Neuronal stem cell (in vitro differentiated cells): ENCODE measurements at regions not wholly inside any gene's neighbourhood (a gene's known extent, or its start where the extent isn't known, plus 50 kb on each side); places are given as distances from the start of the nearest gene placed in this dataset.

Experiments
- DNase-seq: peaks from one replicate; pipeline ENCODE4 v3.0.0-alpha.2; 2013; ENCODE audit warnings: low spot score
- H2AFZ ChIP-seq: one replicate; pipeline ENCODE4 v1.6.1; 2013; ENCODE audit warnings: mild to moderate bottlenecking, low read length, inconsistent platforms
- H2AK5ac ChIP-seq: 2 replicates; pipeline ENCODE4 v1.6.1; 2013; ENCODE audit warnings: low read depth, mild to moderate bottlenecking, inconsistent platforms, low read length, moderate library complexity, mixed read lengths
- H2BK120ac ChIP-seq: 2 replicates; pipeline ENCODE4 v1.6.1; 2013; ENCODE audit warnings: low read depth, mild to moderate bottlenecking, inconsistent platforms, low read length, moderate library complexity, mixed read lengths
- H2BK12ac ChIP-seq: one replicate; pipeline ENCODE4 v1.6.1; 2013; ENCODE audit warnings: low read length, inconsistent platforms
- H2BK15ac ChIP-seq: 2 replicates; pipeline ENCODE4 v1.6.1; 2013; ENCODE audit warnings: mild to moderate bottlenecking, low read length, inconsistent platforms, mixed read lengths
- H2BK5ac ChIP-seq: one replicate; pipeline ENCODE4 v1.6.1; 2013; ENCODE audit warnings: inconsistent platforms, mild to moderate bottlenecking, low read length, moderate library complexity
- H3K14ac ChIP-seq: one replicate; pipeline ENCODE4 v1.6.1; 2013; ENCODE audit warnings: low read length, inconsistent platforms
- H3K18ac ChIP-seq: 2 replicates; pipeline ENCODE4 v1.6.1; 2013; ENCODE audit warnings: low read length, inconsistent platforms
- H3K23ac ChIP-seq: 2 replicates; pipeline ENCODE4 v1.6.1; 2013; ENCODE audit warnings: low read depth, mild to moderate bottlenecking, mixed read lengths, low read length, inconsistent platforms; ENCODE audit not compliant: poor library complexity
- H3K27ac ChIP-seq: replicated peaks from 3 replicates; pipeline ENCODE4 v1.5.1; 2013; ENCODE audit warnings: low read length, inconsistent platforms
- H3K27me3 ChIP-seq, 3 experiments: 2 replicates each; pipeline ENCODE4 v1.6.1; 2013; ENCODE audit warnings: low read length in 3 of 3, mild to moderate bottlenecking in 2 of 3, inconsistent platforms in 1 of 3, low read depth in 1 of 3, mixed read lengths in 1 of 3, moderate library complexity in 1 of 3; ENCODE audit not compliant: control insufficient read depth in 3 of 3, insufficient read depth in 3 of 3
- H3K36me3 ChIP-seq, 2 donors: replicated peaks in 1 of 2; 2 replicates each; pipeline ENCODE4 v1.6.1; 2013; ENCODE audit warnings: low read length in 2 of 2; ENCODE audit not compliant: control insufficient read depth in 2 of 2, insufficient read depth in 2 of 2
- H3K4ac ChIP-seq: 2 replicates; pipeline ENCODE4 v1.6.1; 2013; ENCODE audit warnings: inconsistent platforms, mild to moderate bottlenecking, low read length, moderate library complexity
- H3K4me1 ChIP-seq, 2 donors: 1 replicate in 1 of 2; 2 replicates in 1 of 2; pipeline ENCODE4 v1.6.1; 2013; ENCODE audit warnings: low read length in 2 of 2, low read depth in 1 of 2; ENCODE audit not compliant: control insufficient read depth in 2 of 2, insufficient read depth in 1 of 2
- H3K4me2 ChIP-seq: one replicate; pipeline ENCODE4 v1.6.1; 2013; ENCODE audit warnings: mild to moderate bottlenecking, low read length, inconsistent platforms; ENCODE audit not compliant: insufficient read depth, poor library complexity, severe bottlenecking
- H3K4me3 ChIP-seq, 2 donors: 2 replicates each; pipeline ENCODE4 v1.5.1; 2013; ENCODE audit warnings: low read length in 2 of 2, mild to moderate bottlenecking in 2 of 2, inconsistent platforms in 1 of 2, moderate library complexity in 1 of 2
- H3K79me1 ChIP-seq: one replicate; pipeline ENCODE4 v1.6.1; 2013; ENCODE audit warnings: low read depth, mild to moderate bottlenecking, inconsistent platforms, low read length, moderate library complexity
- H3K9ac ChIP-seq: one replicate; pipeline ENCODE4 v1.6.1; 2013; ENCODE audit warnings: mild to moderate bottlenecking, low read depth, low read length, inconsistent platforms; ENCODE audit not compliant: poor library complexity
- H3K9me3 ChIP-seq, 2 donors: replicated peaks in 1 of 2; 2 replicates each; pipeline versions ENCODE3 to v1.6.1; 2013; ENCODE audit warnings: low read length in 2 of 2, mild to moderate bottlenecking in 2 of 2, inconsistent platforms in 1 of 2, low read depth in 1 of 2, mixed read lengths in 1 of 2, moderate library complexity in 1 of 2; ENCODE audit not compliant: control insufficient read depth in 2 of 2, insufficient read depth in 1 of 2
- H4K8ac ChIP-seq: one replicate; pipeline ENCODE4 v1.6.1; 2013; ENCODE audit warnings: low read depth, mild to moderate bottlenecking, inconsistent platforms, low read length, moderate library complexity
- H4K91ac ChIP-seq: one replicate; pipeline ENCODE4 v1.6.1; 2013; ENCODE audit warnings: low read length, low read depth, mild to moderate bottlenecking, inconsistent platforms; ENCODE audit not compliant: poor library complexity
- WGBS, 2 donors: extraction: QIAGEN DNeasy Blood & Tissue Kit; methylation state at CpG; one replicate each; pipeline ENCODE4 v1.1.7; 2013; ENCODE audit warnings: missing lambda C conversion rate in 2 of 2, mixed read lengths in 1 of 2; ENCODE audit not compliant: insufficient read length in 2 of 2, insufficient replicate concordance in 1 of 2; ENCODE audit errors: extremely low coverage in 2 of 2; 5-methylcytosine and 5-hydroxymethylcytosine counted together

DNA sequence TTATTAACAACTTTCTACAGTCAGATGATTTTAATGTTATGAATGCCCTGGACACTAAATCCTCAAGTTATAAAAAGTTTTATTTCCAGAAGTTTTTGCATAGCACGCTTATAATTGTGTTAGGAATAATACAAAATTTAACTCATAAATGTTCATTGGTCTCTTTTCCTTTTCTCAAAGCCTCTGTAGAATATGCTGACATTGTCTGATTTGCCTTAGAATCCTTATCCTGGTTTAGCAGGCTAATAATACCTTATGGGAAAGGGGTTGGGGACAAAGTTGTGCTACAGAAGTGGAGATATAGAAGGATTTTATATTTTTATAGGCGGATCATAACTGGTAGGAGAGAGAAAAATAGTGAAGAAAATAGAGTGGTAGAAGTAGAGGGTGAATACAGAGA, 1739.6 kb downstream of the OLFM4 start:
- no peak for DNase-seq
- H2BK5ac ChIP-seq, result no peak overlapping the region
- H3K9ac ChIP-seq, result no peak overlapping the region
- H2AK5ac ChIP-seq, result no peak overlapping the region
- no peak overlapping the region for H2BK12ac ChIP-seq
- no peak overlapping the region for H4K8ac ChIP-seq
- no peaks in the 10 kb centered on the region for H3K79me1 ChIP-seq
- no peak overlapping the region for H3K18ac ChIP-seq
- H2BK15ac ChIP-seq, result no peak overlapping the region
- no peak overlapping the region for H3K23ac ChIP-seq
- H3K27me3 ChIP-seq, result no peaks in the 10 kb centered on the region
- no peak overlapping the region for H3K27ac ChIP-seq
- H3K9me3 ChIP-seq, result no peaks in the 10 kb centered on the region
- no peak overlapping the region for H3K14ac ChIP-seq
- 100% methylated on average over 1 of the region's 2 CpGs for WGBS, 2 donors
- H3K4me3 ChIP-seq, result no peak overlapping the region
- H2AFZ ChIP-seq, result no peak overlapping the region
- H3K4me2 ChIP-seq, result no peak overlapping the region
- H2BK120ac ChIP-seq, result no peak overlapping the region
- no peak overlapping the region for H3K4ac ChIP-seq
- H3K4me1 ChIP-seq, result no peaks in the 10 kb centered on the region
- no peak overlapping the region for H4K91ac ChIP-seq
- H3K36me3 ChIP-seq, result no peaks in the 10 kb centered on the region

GRCh38 chr13:54775501-54776191, 1747.0 kb downstream of the OLFM4 start:
- H2BK15ac ChIP-seq, result no peak overlapping the region
- H3K9me3 ChIP-seq, result peaks cover 0 to 2% of the 10 kb centered on the region in 2 donors
- H2AFZ ChIP-seq, result peak overlapping the region; percentile 22
- H3K4me3 ChIP-seq, result no peak overlapping the region
- peak overlapping the region; percentile 29 for H3K23ac ChIP-seq
- no peaks in the 10 kb centered on the region for H3K4me1 ChIP-seq
- peak overlapping the region; percentile 70 for H2AK5ac ChIP-seq
- no peaks in the 10 kb centered on the region for H3K79me1 ChIP-seq
- WGBS, 2 donors, result no CpG with 5 or more reads among the region's 13 CpGs
- no peak overlapping the region for H4K8ac ChIP-seq
- no peak for DNase-seq
- H3K27ac ChIP-seq, result no peak overlapping the region
- no peak overlapping the region for H4K91ac ChIP-seq
- H3K18ac ChIP-seq, result peak overlapping the region; percentile 71
- H3K9ac ChIP-seq, result no peak overlapping the region
- H3K4me2 ChIP-seq, result no peak overlapping the region
- no peak overlapping the region for H2BK120ac ChIP-seq
- H3K14ac ChIP-seq, result no peak overlapping the region
- H2BK12ac ChIP-seq, result no peak overlapping the region
- H2BK5ac ChIP-seq, result no peak overlapping the region
- H3K27me3 ChIP-seq, result no peaks in the 10 kb centered on the region
- H3K4ac ChIP-seq, result no peak overlapping the region
- no peaks in the 10 kb centered on the region for H3K36me3 ChIP-seq

DNA sequence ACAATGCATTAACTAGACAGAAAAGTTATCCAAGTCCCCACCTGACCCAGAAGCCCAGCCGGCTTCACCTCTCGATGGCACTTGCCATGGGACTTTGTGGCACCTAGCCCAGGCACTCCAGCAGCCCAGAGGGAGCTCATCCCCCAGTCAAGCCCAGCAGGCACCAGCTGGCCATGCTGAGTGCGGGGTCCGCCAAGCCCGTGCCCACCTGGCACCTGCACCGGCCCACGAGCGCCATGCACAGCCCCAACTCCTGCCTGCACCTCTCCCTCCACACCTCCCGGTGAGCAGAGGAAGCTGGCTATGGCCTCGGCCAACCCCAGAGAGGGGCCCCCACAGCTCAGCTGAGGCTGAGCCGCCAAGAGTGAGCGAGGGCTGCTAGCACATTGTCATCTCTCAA, 1759.1 kb downstream of the OLFM4 start:
- H3K23ac ChIP-seq, result no peak overlapping the region
- no peak overlapping the region for H2BK12ac ChIP-seq
- no peaks in the 10 kb centered on the region for H3K79me1 ChIP-seq
- H3K9me3 ChIP-seq, result no peaks in the 10 kb centered on the region
- no peak overlapping the region for H2BK120ac ChIP-seq
- H2AK5ac ChIP-seq, result no peak overlapping the region
- H2BK15ac ChIP-seq, result no peak overlapping the region
- H3K4me3 ChIP-seq, result no peak overlapping the region
- no peak overlapping the region for H4K8ac ChIP-seq
- no peak for DNase-seq
- no peak overlapping the region for H3K27ac ChIP-seq
- no peak overlapping the region for H4K91ac ChIP-seq
- peak overlapping the region; percentile 15 for H3K18ac ChIP-seq
- H3K9ac ChIP-seq, result no peak overlapping the region
- no peak overlapping the region for H3K4me2 ChIP-seq
- H2BK5ac ChIP-seq, result no peak overlapping the region
- H3K4me1 ChIP-seq, result peaks cover 2 to 3% of the 10 kb centered on the region in 2 donors
- no peak overlapping the region for H2AFZ ChIP-seq
- no peak overlapping the region for H3K4ac ChIP-seq
- WGBS, 2 donors, result no CpG with 5 or more reads among the region's 12 CpGs
- H3K27me3 ChIP-seq, result no peaks in the 10 kb centered on the region
- H3K14ac ChIP-seq, result peak overlapping the region; percentile 4
- H3K36me3 ChIP-seq, result no peaks in the 10 kb centered on the region

GRCh38 chr13:54799621-54800226, 1771.1 kb downstream of the OLFM4 start:
- Histone ChIP-seq H3K23ac (no peak overlapping the region), H2BK120ac (no peak overlapping the region)

More at GRCh38 chr13:54799621-54800226, 1771.1 kb downstream of the OLFM4 start:
- no peak overlapping the region for H4K91ac ChIP-seq
- H2BK5ac ChIP-seq, result no peak overlapping the region
- no peak overlapping the region for H3K18ac ChIP-seq
- H2BK15ac ChIP-seq, result no peak overlapping the region
- H2AFZ ChIP-seq, result no peak overlapping the region
- H3K79me1 ChIP-seq, result no peaks in the 10 kb centered on the region
- WGBS, 2 donors, result no CpG with 5 or more reads among the region's 37 CpGs
- no peak overlapping the region for H3K9ac ChIP-seq
- H3K4me1 ChIP-seq, result no peaks in the 10 kb centered on the region
- no peak overlapping the region for H2BK12ac ChIP-seq
- H3K27me3 ChIP-seq, result no peaks in the 10 kb centered on the region
- H3K9me3 ChIP-seq, result no peaks in the 10 kb centered on the region
- peak overlapping the region; percentile 56 for H3K14ac ChIP-seq
- no peak for DNase-seq
- no peak overlapping the region for H3K4ac ChIP-seq
- no peak overlapping the region for H2AK5ac ChIP-seq
- H3K36me3 ChIP-seq, result no peaks in the 10 kb centered on the region
- H4K8ac ChIP-seq, result no peak overlapping the region
- H3K4me3 ChIP-seq, result no peak overlapping the region
- H3K27ac ChIP-seq, result no peak overlapping the region
- no peak overlapping the region for H3K4me2 ChIP-seq
